22Rv1 (cell line): ENCODE measurements at regions not wholly inside any gene's neighbourhood (a gene's known extent, or its start where the extent isn't known, plus 50 kb on each side); places are given as distances from the start of the nearest gene placed in this dataset.

Experiments used
- ZFX ChIP-seq: fragments of 450-650 bp; IDR thresholded peaks from 2 replicates; pipeline ENCODE4 v1.6.1; 2017; ENCODE audit warnings: antibody characterized with exemption, borderline replicate concordance
- TF ChIP-seq, protein P1 (sequence below): fragments of 450-650 bp; IDR thresholded peaks from 2 replicates; pipeline ENCODE4 v1.5.1; 2017; ENCODE audit warnings: mild to moderate bottlenecking

DNA sequence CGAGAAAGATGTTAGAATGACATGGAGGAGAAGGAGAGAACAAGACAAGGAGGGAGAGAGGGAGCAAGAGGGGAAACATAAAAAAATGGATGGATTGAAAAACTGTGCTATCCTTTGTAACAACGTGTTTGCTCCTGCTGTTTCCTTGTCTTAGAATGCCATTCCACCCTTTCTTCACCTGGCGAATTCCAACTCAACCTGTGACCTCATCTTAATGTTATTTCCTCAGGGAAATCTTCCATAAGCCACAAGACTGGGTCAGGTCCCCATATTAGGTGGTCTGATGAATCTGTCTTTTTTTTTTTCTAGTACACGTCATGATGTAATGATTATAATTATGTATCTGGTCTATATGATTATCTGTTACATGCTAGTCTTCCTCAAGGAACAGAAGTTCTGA lies 195.0 kb upstream of the MAF start:
- TF ChIP-seq, protein P1, sequence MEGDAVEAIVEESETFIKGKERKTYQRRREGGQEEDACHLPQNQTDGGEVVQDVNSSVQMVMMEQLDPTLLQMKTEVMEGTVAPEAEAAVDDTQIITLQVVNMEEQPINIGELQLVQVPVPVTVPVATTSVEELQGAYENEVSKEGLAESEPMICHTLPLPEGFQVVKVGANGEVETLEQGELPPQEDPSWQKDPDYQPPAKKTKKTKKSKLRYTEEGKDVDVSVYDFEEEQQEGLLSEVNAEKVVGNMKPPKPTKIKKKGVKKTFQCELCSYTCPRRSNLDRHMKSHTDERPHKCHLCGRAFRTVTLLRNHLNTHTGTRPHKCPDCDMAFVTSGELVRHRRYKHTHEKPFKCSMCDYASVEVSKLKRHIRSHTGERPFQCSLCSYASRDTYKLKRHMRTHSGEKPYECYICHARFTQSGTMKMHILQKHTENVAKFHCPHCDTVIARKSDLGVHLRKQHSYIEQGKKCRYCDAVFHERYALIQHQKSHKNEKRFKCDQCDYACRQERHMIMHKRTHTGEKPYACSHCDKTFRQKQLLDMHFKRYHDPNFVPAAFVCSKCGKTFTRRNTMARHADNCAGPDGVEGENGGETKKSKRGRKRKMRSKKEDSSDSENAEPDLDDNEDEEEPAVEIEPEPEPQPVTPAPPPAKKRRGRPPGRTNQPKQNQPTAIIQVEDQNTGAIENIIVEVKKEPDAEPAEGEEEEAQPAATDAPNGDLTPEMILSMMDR = no peak
- no peak for TF ChIP-seq ZFX
